ENCODE measurements at regions not wholly inside any gene's neighbourhood (a gene's known extent, or its start where the extent isn't known, plus 50 kb on each side); places are given as distances from the start of the nearest gene placed in this dataset.
A peak's percentile ranks its signal among the peaks of the same experiment; 100 is the strongest.
"Not testable (repeated sequence)": the region's sequence is repeated elsewhere in the genome, so short reads cannot be mapped to it uniquely, and the experiment has no call there.

GRCh38 chr5:172528440-172528839 is 74.1 kb upstream of the SH3PXD2B start:
- no peak for DNase-seq (ENCODE audit: low spot score)

- DNase-seq (ENCODE audit: low spot score) = no peak
These were observed 73.2 kb upstream of the SH3PXD2B start for GRCh38 chr5:172527559-172527958.

DNA sequence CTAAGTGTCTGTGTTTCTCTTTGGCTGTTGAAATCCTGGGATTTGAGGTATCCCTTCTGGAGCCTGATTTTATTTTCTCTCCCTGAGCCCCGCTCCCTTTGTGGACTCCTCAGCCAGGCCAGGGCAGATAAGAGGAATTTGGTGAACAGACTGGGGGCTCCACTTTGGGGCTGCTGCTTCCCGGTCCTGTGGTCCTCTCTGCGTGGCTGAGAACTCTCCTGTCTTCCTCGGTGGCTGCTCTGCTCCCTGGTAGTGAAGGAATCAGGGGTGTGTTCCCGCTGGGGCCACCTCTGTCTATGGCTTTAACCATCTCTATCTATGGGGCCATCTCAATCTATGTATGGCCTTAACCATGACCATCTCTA is 71.7 kb upstream of the SH3PXD2B start:
- no peak for DNase-seq (ENCODE audit: low spot score)

GRCh38 chr5:172525307-172525995 is 71.1 kb upstream of the SH3PXD2B start:
- no peak for DNase-seq (ENCODE audit: low spot score)

GRCh38 chr5:172524573-172525021 is 70.3 kb upstream of the SH3PXD2B start:
- DNase-seq (ENCODE audit: low spot score) = no peak

DNA sequence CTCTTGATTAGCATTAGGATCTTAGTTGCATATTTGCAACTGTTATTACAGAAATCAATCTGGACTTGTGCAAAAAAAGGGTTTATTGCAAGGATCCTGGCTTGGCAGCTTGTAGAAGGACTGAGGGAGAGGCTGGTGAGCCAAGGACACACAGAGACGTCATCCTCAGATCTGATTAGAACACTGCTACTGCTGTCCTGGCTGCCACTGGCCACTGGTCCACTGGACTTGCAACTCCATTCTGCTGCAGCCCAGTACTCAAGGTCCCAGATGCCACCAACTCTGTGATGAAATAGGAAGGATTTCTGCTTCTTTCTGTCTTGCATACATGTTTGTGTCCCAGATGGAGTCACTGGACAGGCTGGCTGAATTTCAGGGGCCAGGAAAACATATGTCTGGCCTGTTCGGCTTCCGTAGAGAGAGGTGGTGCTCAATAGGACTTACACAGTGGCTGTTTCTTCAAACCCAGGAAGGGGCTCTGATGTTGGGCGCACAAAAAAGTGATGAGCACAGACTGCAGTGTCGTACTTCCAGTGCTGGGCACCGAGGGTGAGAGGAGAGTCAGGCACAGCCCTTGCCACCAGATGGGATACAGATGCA is 68.9 kb upstream of the SH3PXD2B start:
- DNase-seq (ENCODE audit: low spot score) = no peak

DNA sequence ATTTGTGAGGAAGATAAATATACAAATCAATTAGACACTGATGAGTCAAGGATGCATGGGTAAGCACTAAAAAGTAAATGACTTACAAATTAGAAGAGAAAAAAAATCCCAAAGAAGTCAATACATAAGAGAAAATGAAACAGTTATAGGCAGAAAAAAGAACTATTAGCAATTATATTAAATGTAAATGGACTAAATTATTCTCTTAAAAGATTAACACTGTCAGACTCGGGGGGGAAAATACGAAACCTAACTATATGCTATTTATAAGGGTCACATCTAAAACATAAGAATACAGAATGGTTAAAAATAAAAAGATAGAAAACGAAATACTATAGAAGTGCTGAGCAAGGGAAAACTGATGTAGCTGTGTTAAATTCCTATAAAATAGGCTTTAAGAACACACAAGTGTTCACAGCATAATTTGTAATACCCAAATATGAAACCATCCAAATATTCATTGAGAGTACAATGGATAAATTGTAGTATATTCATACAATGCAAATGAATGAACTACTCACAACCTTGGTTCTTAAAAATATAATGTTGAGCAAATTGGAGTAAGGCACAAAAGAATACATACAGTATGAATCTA is 67.1 kb upstream of the SH3PXD2B start:
- no peak for DNase-seq (ENCODE audit: low spot score)

DNA sequence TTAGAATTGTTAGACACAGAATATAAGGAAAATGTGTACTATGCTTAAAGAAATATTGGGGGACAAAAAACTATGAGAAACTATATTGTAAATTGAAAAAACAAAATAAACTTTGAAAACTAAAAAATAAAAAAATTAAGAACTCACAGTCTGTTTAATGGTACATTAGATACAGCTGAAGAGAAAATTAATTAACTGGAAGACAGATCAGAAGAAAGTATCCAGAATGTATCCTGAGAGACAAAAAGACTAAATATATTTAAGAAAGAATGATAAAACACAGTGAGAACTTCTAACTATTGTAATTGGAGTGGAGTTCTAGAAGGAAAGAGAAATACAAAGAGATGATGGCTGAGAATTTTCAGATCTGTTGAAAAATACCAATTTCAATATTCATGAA is 57.6 kb upstream of the SH3PXD2B start:
- no peak for DNase-seq (ENCODE audit: low spot score)

GRCh38 chr5:172509405-172509781 is 55.1 kb upstream of the SH3PXD2B start:
- no peak for DNase-seq (ENCODE audit: low spot score)

DNA sequence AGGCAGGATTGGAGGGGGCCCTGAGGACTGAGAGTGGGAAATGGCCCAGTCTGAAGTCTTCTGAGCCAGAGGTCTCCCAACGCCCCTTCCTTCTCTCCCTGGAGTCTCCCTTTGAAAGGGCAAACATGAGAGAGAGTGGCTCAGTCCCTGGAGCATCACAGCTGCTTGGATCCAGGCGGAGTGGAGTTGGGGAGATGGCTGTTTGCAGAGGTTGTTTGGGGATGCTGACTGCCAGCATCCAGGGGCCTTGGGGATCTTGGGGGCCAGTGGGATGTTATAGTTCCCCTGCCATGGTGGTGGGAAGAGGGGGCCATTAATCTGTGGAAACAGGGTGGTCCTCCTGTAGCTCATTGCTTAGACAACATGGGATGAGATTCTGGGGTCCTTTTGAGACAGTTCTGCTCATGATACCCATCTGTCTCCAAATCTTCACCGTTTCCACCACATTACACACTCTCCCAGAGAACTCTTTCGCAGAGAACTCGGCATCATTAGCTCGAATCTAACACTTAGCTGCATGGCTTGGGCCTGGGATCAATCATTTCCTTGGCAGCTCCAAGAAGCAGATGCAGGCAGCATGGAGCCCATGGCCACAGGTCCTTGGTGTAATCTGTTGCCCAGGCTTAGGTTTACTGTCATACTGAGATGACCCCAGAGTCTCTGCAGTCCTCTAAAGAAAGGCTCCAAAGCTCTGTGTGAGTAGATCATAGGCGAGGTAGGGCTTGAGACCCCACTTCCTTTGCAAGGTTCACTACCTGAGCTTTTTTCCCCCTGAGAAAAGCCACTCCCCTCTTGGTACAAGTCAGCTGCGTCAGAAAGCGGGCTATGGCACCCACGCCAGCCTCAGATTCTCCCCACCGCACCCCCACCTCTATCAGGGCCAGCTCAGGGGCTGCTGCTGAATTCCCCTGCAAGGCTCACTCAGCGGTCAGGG is 54.4 kb upstream of the SH3PXD2B start:
- DNase-seq (ENCODE audit: low spot score) = no peak

GRCh38 chr5:172507485-172507884 is 53.2 kb upstream of the SH3PXD2B start:
- DNase-seq (ENCODE audit: low spot score) = not testable (repeated sequence)

GRCh38 chr5:172506921-172507320 is 52.6 kb upstream of the SH3PXD2B start:
- no peak for DNase-seq (ENCODE audit: low spot score)

DNA sequence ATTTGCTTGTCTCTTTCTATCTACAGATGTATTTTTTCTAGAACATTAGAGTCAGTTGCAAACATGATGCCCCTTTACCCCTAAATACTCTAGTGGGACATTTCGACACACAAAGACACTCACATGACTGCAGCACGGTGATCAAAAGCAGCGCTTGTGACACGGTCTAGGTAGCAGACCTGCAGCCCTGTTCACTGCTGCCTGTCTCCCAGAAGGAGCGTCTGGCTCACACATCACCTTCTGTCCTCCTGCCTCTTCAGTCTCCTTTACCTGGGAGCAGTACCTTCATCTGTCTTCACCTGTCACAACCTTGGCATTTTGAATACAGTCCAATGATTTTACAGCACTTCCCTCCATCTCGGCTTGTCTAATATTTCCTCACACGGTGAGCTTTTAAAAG is 51.9 kb upstream of the SH3PXD2B start:
- DNase-seq (ENCODE audit: low spot score) = no peak

- DNase-seq (ENCODE audit: low spot score) = no peak
These were observed 51.5 kb upstream of the SH3PXD2B start for GRCh38 chr5:172505845-172506244.

DNA sequence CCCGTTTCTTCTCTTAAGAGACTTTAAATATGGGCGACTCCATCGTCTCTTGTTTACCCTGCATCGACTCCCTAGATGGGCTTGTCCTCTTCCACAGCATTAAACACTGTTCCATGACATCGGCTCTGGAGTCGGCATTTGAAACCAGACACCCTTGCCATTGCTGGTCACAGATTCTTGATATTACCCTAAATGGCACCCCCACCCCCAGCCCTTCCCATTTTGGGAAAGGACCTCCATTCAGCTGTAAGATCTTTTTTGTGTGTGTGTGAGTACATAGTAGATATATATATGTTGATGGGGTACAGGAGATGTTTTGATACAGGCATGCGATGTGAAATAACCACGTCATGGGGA is 51.1 kb upstream of the SH3PXD2B start:
- DNase-seq (ENCODE audit: low spot score) = no peak

DNA sequence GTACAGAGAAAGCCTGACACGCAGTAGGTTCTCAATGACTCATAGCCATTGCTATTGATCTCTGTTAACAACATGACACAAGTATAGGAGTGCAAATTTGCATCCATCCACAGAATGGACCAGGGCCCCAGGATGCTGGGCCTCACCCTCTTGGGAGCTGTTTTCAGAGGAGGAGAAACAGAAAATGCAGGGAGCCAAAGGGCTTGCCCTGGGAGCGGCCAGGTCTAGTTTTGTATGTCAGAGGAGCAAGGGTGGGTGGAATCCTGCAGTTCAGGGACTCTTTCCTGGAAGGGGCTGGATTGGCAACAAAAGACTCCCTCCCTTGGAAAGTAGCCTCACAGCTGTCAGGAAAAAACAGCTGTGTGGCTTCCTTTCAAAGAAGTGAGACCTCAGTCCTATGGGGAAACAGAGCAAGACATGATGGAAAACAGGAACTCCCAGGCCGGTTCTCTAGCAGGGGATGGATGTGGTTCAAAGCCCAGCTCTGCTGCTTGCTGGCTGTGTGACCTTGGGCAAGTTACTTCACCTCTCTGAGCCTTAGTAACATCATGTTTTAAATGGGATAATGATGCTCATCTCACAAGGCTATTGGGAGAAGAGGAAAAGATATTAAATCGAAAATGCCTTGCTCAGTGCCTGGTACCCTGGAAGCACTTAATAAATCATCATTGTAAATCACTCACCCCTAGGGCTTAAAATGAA is 50.5 kb upstream of the SH3PXD2B start:
- DNase-seq (ENCODE audit: low spot score) = no peak

GRCh38 chr5:172503925-172504700 is 49.8 kb upstream of the SH3PXD2B start:
- DNase-seq (ENCODE audit: low spot score) = peak; percentile 16

Measured in SW480 (cell line).